ENCODE measurements at regions not wholly inside any gene's neighbourhood (a gene's known extent, or its start where the extent isn't known, plus 50 kb on each side); places are given as distances from the start of the nearest gene placed in this dataset.

- H3K9me3 ChIP-seq, result no peaks in the 10 kb centered on the region
- TF ChIP-seq, protein P1, sequence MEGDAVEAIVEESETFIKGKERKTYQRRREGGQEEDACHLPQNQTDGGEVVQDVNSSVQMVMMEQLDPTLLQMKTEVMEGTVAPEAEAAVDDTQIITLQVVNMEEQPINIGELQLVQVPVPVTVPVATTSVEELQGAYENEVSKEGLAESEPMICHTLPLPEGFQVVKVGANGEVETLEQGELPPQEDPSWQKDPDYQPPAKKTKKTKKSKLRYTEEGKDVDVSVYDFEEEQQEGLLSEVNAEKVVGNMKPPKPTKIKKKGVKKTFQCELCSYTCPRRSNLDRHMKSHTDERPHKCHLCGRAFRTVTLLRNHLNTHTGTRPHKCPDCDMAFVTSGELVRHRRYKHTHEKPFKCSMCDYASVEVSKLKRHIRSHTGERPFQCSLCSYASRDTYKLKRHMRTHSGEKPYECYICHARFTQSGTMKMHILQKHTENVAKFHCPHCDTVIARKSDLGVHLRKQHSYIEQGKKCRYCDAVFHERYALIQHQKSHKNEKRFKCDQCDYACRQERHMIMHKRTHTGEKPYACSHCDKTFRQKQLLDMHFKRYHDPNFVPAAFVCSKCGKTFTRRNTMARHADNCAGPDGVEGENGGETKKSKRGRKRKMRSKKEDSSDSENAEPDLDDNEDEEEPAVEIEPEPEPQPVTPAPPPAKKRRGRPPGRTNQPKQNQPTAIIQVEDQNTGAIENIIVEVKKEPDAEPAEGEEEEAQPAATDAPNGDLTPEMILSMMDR (IDR thresholded peaks at IDR 0.05; ENCODE audit: low read depth, low read length), result no peak
- H3K36me3 ChIP-seq, result no peaks in the 10 kb centered on the region
- no peaks in the 10 kb centered on the region for H3K4me1 ChIP-seq
- H3K27me3 ChIP-seq, result no peaks in the 10 kb centered on the region
- no peak overlapping the region for H3K4me3 ChIP-seq (ENCODE audit: low read depth, low read length)
- DNase-seq, result no peak
Measured at GRCh38 chr11:69869311-69869939, 50.2 kb upstream of the FGF3 start.

DNA sequence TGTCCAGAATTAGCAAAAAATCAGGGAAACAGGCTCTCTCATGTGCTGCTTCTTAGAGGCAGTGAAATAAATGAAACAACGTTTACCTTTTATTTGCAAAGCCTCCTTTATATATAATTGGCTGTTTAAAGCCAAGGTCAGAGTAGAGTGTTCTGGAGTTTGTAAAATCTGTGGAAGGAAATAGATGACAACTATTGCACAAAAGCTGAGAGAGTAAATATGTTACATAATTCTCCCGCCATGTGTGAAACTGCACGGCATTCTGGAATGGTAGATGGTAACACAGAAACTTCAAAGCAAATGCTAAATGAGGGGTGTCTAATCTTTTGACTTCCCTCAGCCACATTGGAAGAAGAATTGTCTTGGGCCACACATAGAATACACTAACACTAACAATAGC lies 51.5 kb upstream of the FGF3 start:
- no peaks in the 10 kb centered on the region for H3K9me3 ChIP-seq
- no peaks in the 10 kb centered on the region for H3K27me3 ChIP-seq
- no peaks in the 10 kb centered on the region for H3K36me3 ChIP-seq
- DNase-seq, result no peak
- no peaks in the 10 kb centered on the region for H3K4me1 ChIP-seq
- H3K4me3 ChIP-seq (ENCODE audit: low read depth, low read length), result no peak overlapping the region
- TF ChIP-seq, protein P1 (IDR thresholded peaks at IDR 0.05; ENCODE audit: low read depth, low read length), result no peak

GRCh38 chr11:69873166-69874077 lies 54.2 kb upstream of the FGF3 start:
- no peaks in the 10 kb centered on the region for H3K27me3 ChIP-seq
- TF ChIP-seq, protein P1 (IDR thresholded peaks at IDR 0.05; ENCODE audit: low read depth, low read length), result no peak
- H3K4me3 ChIP-seq (ENCODE audit: low read depth, low read length), result no peak overlapping the region
- DNase-seq, result no peak
- no peaks in the 10 kb centered on the region for H3K9me3 ChIP-seq
- H3K36me3 ChIP-seq, result no peaks in the 10 kb centered on the region
- H3K4me1 ChIP-seq, result no peaks in the 10 kb centered on the region

GRCh38 chr11:69874178-69874983 lies 55.2 kb upstream of the FGF3 start:
- Histone ChIP-seq H3K27me3 (no peaks in the 10 kb centered on the region), H3K9me3 (no peaks in the 10 kb centered on the region), H3K4me1 (no peaks in the 10 kb centered on the region), H3K4me3 (ENCODE audit: low read depth, low read length) (no peak overlapping the region), H3K36me3 (no peaks in the 10 kb centered on the region)
- no peak for DNase-seq
- TF ChIP-seq, protein P1 (IDR thresholded peaks at IDR 0.05; ENCODE audit: low read depth, low read length), result no peak

DNA sequence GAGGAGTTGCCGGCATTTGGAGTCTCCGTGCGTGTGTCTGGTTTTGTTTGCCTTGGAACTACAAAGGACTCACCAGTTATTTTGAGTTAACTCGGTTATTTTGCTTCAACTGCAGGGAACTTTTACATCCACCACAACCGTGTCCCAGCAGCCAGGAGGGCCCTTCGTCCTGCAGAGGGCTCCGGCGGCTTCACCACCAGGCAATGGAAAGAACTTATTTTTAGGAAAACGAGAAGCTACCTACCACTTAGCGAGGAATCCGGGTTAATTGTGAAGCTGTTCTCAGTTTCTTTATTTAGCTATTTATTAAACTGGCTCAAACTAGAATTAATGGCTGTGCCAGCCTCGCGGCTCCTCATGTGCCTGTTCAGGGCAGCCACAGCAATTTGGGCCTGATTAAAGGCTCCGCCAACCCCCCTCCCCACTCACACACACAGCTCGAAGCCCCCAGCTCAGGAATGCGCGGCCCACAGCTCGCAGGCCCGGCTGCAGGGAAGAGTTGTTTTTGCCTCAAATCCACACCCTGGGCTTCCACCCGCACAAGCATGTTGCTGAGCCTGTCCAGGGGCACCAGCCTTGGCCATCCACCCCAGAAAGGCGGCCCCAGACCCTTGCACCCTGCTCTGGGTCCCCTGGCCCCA lies 55.9 kb upstream of the FGF3 start:
- Histone ChIP-seq H3K27me3 (no peaks in the 10 kb centered on the region), H3K9me3 (no peaks in the 10 kb centered on the region), H3K4me3 (ENCODE audit: low read depth, low read length) (no peak overlapping the region), H3K4me1 (no peaks in the 10 kb centered on the region), H3K36me3 (no peaks in the 10 kb centered on the region)
- TF ChIP-seq, protein P1 (IDR thresholded peaks at IDR 0.05; ENCODE audit: low read depth, low read length), result no peak
- no peak for DNase-seq
